ENCODE measurements at regions not wholly inside any gene's neighbourhood (a gene's known extent, or its start where the extent isn't known, plus 50 kb on each side); places are given as distances from the start of the nearest gene placed in this dataset.

- H3K4me3 Mint-ChIP-seq (ENCODE audit: unreplicated experiment), result no peak overlapping the region
Observed at GRCh38 chr2:101551336-101551888, 76.5 kb upstream of the RFX8 start.

GRCh38 chr2:101550555-101550954 lies 75.6 kb upstream of the RFX8 start:
- no peak for DNase-seq (ENCODE audit: low read depth)
- Mint-ChIP-seq H3K9me3 (ENCODE audit: unreplicated experiment) (no peaks in the 10 kb centered on the region), H3K27ac (ENCODE audit: unreplicated experiment) (no peak overlapping the region), H3K4me3 (ENCODE audit: unreplicated experiment) (no peak overlapping the region), H3K36me3 (ENCODE audit: low read depth, unreplicated experiment) (no peaks in the 10 kb centered on the region), H3K4me1 (ENCODE audit: low read depth, unreplicated experiment) (no peaks in the 10 kb centered on the region), H3K27me3 (ENCODE audit: low read depth, unreplicated experiment) (peaks cover 13% of the 10 kb centered on the region)
- Histone ChIP-seq H3K4me3 (ENCODE audit: insufficient read depth, low read depth, low read length) (no peak overlapping the region), H3K9me3 (ENCODE audit: insufficient read depth, low read depth, low read length) (no peaks in the 10 kb centered on the region), H3K4me1 (ENCODE audit: insufficient read depth, low read length) (peaks cover 5% of the 10 kb centered on the region), H2AFZ (ENCODE audit: low read depth, low read length) (no peak overlapping the region), H4K20me1 (ENCODE audit: insufficient read depth, low read length) (no peaks in the 10 kb centered on the region), H3K4me2 (ENCODE audit: low read length) (no peak overlapping the region), H3K36me3 (ENCODE audit: insufficient read depth, low read length) (no peaks in the 10 kb centered on the region), H3K9ac (ENCODE audit: low read length) (no peak overlapping the region), H3K79me2 (ENCODE audit: insufficient read depth, low read length) (no peaks in the 10 kb centered on the region), H3K27me3 (ENCODE audit: insufficient read depth, low read length) (no peaks in the 10 kb centered on the region), H3K27ac (ENCODE audit: low read depth, low read length) (no peak overlapping the region)
- no peak for TF ChIP-seq EZH2 (IDR thresholded peaks at IDR 0.05; ENCODE audit: insufficient read depth, low read length)
- TF ChIP-seq CTCF (IDR thresholded peaks at IDR 0.05; ENCODE audit: insufficient read depth, low read depth, low read length), result no peak
- no peak for FAIRE-seq

More at GRCh38 chr2:101551336-101551888, 76.5 kb upstream of the RFX8 start:
- Histone ChIP-seq H3K79me2 (ENCODE audit: insufficient read depth, low read length) (no peaks in the 10 kb centered on the region), H3K4me2 (ENCODE audit: low read length) (no peak overlapping the region), H3K4me1 (ENCODE audit: insufficient read depth, low read length) (peaks cover 4% of the 10 kb centered on the region), H3K27me3 (ENCODE audit: insufficient read depth, low read length) (no peaks in the 10 kb centered on the region), H3K9me3 (ENCODE audit: insufficient read depth, low read depth, low read length) (no peaks in the 10 kb centered on the region), H3K27ac (ENCODE audit: low read depth, low read length) (no peak overlapping the region), H3K4me3 (ENCODE audit: insufficient read depth, low read depth, low read length) (no peak overlapping the region), H2AFZ (ENCODE audit: low read depth, low read length) (no peak overlapping the region), H3K36me3 (ENCODE audit: insufficient read depth, low read length) (no peaks in the 10 kb centered on the region), H3K9ac (ENCODE audit: low read length) (no peak overlapping the region), H4K20me1 (ENCODE audit: insufficient read depth, low read length) (no peaks in the 10 kb centered on the region)
- FAIRE-seq (no peak), DNase-seq (ENCODE audit: low read depth) (no peak)
- no peaks in the 10 kb centered on the region for H3K4me1 Mint-ChIP-seq (ENCODE audit: low read depth, unreplicated experiment)
- H3K27ac Mint-ChIP-seq (ENCODE audit: unreplicated experiment), result no peak overlapping the region
- H3K9me3 Mint-ChIP-seq (ENCODE audit: unreplicated experiment), result no peaks in the 10 kb centered on the region
- peaks cover 13% of the 10 kb centered on the region for H3K27me3 Mint-ChIP-seq (ENCODE audit: low read depth, unreplicated experiment)
- TF ChIP-seq EZH2 (IDR thresholded peaks at IDR 0.05; ENCODE audit: insufficient read depth, low read length) (no peak), CTCF (IDR thresholded peaks at IDR 0.05; ENCODE audit: insufficient read depth, low read depth, low read length) (no peak)
- no peaks in the 10 kb centered on the region for H3K36me3 Mint-ChIP-seq (ENCODE audit: low read depth, unreplicated experiment)

- no peak for DNase-seq (ENCODE audit: low read depth)
Observed at GRCh38 chr2:101549371-101549770, 74.5 kb upstream of the RFX8 start.

More at GRCh38 chr2:101549371-101549770, 74.5 kb upstream of the RFX8 start:
- Histone ChIP-seq H3K79me2 (ENCODE audit: insufficient read depth, low read length) (no peaks in the 10 kb centered on the region), H3K4me2 (ENCODE audit: low read length) (no peak overlapping the region), H3K9ac (ENCODE audit: low read length) (no peak overlapping the region), H3K9me3 (ENCODE audit: insufficient read depth, low read depth, low read length) (no peaks in the 10 kb centered on the region), H3K36me3 (ENCODE audit: insufficient read depth, low read length) (no peaks in the 10 kb centered on the region), H2AFZ (ENCODE audit: low read depth, low read length) (no peak overlapping the region), H3K4me3 (ENCODE audit: insufficient read depth, low read depth, low read length) (no peak overlapping the region), H3K27ac (ENCODE audit: low read depth, low read length) (no peak overlapping the region), H4K20me1 (ENCODE audit: insufficient read depth, low read length) (no peaks in the 10 kb centered on the region), H3K27me3 (ENCODE audit: insufficient read depth, low read length) (no peaks in the 10 kb centered on the region), H3K4me1 (ENCODE audit: insufficient read depth, low read length) (peaks cover 5% of the 10 kb centered on the region)
- Mint-ChIP-seq H3K9me3 (ENCODE audit: unreplicated experiment) (no peaks in the 10 kb centered on the region), H3K27ac (ENCODE audit: unreplicated experiment) (no peak overlapping the region), H3K36me3 (ENCODE audit: low read depth, unreplicated experiment) (no peaks in the 10 kb centered on the region), H3K4me3 (ENCODE audit: unreplicated experiment) (no peak overlapping the region), H3K27me3 (ENCODE audit: low read depth, unreplicated experiment) (peaks cover 8% of the 10 kb centered on the region), H3K4me1 (ENCODE audit: low read depth, unreplicated experiment) (no peaks in the 10 kb centered on the region)
- no peak for FAIRE-seq
- TF ChIP-seq EZH2 (IDR thresholded peaks at IDR 0.05; ENCODE audit: insufficient read depth, low read length) (no peak), CTCF (IDR thresholded peaks at IDR 0.05; ENCODE audit: insufficient read depth, low read depth, low read length) (no peak)

All from astrocyte (in vitro differentiated cells and primary cell).